NCI-H748 (cell line): ENCODE measurements at regions not wholly inside any gene's neighbourhood (a gene's known extent, or its start where the extent isn't known, plus 50 kb on each side); places are given as distances from the start of the nearest gene placed in this dataset.
"Not testable (repeated sequence)": the region's sequence is repeated elsewhere in the genome, so short reads cannot be mapped to it uniquely, and the experiment has no call there.

Experiments used
- DNase-seq: peaks from one replicate; lab custom pipeline; 2025; ENCODE audit not compliant: unreplicated experiment; lab: John Stamatoyannopoulos, UW

DNA sequence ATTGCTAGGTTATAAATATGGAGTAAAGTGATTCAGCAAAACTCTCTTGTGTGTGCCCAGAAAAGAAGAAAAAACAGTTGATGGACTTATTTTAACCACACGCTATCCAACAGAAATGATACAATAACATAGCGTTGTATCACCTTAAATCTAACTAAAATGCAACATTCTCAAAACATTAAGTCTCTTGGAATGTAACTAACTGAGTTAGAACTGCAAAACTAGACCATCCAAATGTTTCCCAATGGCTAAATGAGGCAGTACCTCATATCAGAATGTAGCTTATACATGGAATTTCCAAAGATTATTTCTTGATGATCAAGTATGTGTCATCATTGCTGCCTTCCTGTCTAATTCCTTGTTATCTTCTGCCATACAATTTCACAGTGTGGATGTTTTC, 187.9 kb downstream of the CNTN3 start:
- no peak for DNase-seq

DNA sequence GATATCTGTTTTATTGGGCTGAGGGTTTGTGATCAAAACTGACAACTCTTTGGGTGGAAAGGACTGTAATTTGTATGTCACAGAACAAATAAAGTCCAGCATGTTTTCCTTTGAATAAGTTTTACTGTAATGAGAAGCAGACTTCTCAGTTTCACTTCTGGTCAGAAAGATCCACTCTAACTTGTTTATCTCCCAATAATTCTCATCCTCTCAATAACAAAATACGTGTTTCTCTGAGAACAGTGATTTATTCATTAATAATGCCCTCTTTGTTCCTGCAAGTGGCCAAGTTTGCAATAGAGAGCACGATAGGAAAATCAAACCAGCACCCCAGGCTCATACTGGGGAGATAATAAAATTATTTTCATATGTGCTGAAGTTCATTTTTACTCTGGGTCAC, 190.6 kb downstream of the CNTN3 start:
- DNase-seq: no peak

GRCh38 chr3:74420538-74421124, 193.8 kb downstream of the CNTN3 start:
- no peak for DNase-seq

GRCh38 chr3:74415731-74416130, 198.7 kb downstream of the CNTN3 start:
- no peak for DNase-seq

DNA sequence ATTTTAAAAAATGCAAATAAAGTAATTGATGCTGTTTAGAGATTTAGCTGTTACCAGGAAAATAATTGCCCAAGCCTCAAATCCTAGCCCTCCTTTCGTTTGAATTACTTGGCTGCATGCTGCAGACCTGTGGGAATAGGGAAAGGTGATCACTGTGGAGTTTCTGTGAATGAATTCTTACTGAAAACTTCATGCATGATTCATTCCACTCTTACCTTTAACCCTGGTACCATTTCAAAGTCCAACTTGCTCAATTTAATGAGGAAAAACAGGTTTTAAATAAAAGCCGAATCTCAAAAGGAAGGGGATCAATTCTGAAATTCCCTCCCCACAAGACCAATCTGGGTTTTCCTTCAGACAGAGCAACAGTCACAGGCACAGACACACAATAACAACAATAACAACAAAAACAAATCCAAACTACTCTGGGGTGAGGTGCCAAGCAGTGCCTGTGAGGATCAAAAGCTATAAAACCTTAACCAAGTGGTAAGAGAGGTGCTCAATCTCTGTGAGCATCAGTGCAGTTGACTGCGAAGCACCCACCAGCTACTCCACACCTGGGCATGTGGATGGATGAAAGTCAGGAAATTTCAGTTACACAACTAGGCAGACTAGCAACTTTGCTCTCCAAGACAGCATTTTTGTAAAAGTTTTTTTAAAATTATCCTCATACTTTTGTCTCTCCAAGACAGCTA, 200.8 kb downstream of the CNTN3 start:
- DNase-seq: no peak

DNA sequence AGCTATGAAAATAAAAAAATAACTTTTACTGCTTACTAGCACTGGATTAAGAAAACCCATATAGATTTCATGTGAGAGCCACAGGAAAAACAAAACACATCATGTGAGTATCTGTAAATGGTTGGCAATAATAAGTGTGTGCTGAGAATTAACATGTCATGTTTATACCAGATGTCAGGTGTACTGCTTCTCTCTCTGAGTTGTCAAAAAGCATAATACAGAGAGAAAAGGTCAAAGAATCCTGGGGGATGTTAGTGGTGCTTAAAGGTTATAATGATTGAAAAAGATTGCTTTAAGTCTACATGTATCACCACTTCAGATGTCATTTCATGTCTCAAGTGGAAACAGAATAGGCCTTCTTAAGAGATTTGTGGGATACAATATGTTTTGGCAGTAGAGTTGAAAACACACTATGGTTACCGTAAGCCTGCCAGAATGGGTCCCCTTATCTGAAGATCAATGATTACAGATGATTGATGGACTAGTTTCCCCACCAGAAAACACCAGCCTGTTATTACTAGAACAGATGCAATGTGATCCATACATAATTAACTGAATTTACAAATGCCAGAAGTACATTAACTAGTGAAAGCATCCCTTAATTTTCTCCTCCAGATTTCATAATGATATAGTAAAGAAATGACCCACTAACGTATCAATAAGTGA, 204.1 kb downstream of the CNTN3 start:
- DNase-seq: no peak

- DNase-seq: no peak
Observed at GRCh38 chr3:74409066-74409465, 205.4 kb downstream of the CNTN3 start.

- no peak for DNase-seq
Observed at GRCh38 chr3:74403307-74403706, 211.2 kb downstream of the CNTN3 start.

DNA sequence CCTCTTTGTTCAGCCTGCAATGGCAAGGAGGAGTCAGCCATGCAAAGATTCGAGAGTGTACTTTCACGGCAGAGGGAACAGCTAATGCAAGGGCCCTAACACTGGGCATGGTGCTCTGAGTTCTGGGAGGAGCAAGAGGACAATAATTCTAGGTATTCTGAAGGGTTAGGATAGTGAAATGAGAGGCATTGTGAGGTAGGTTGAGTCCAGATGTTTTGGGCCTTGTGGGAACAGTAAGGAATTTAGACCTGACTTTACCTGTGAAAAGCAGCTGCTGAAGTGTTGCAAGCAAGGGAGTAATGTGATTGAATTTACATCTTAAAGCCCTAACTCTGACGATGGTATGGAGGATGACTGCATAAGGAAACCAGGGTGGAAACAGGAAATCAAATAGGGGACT, 211.6 kb downstream of the CNTN3 start:
- DNase-seq: no peak

- DNase-seq: peak; percentile 28
Observed at GRCh38 chr3:74393426-74393825, 221.0 kb downstream of the CNTN3 start.

GRCh38 chr3:74390121-74390877, 224.2 kb downstream of the CNTN3 start:
- no peak for DNase-seq

DNA sequence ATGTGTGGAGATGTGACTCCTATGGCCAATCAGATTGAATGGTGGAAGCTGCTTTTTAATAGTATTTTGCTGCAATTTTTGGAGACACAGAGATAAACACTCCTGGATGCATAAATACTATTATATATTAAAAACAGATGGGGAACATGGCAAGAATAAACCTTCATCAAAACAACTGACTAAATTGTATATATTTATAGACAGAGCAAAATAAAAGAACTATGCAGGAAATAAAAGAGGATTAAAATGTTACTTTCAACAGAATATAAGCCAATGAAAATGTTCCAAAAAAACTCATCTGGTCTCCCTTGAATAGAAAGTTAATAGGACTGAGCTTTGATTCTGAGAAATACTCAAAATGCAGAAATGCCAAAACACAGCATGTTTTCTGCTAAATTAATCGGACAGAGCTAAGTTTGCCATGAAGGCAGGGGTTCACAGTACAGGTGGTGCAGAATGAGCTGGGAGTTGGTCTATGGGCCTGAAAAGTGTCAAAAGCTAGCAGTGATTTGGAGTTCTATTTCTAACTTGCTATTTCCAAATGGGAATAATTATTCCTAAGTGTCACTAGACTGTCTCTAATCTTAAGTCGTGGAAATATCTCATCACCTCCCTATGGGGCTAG, 227.2 kb downstream of the CNTN3 start:
- no peak for DNase-seq

GRCh38 chr3:74384159-74384558, 230.3 kb downstream of the CNTN3 start:
- DNase-seq: no peak

- no peak for DNase-seq
Observed at GRCh38 chr3:74377669-74378068, 236.8 kb downstream of the CNTN3 start.

DNA sequence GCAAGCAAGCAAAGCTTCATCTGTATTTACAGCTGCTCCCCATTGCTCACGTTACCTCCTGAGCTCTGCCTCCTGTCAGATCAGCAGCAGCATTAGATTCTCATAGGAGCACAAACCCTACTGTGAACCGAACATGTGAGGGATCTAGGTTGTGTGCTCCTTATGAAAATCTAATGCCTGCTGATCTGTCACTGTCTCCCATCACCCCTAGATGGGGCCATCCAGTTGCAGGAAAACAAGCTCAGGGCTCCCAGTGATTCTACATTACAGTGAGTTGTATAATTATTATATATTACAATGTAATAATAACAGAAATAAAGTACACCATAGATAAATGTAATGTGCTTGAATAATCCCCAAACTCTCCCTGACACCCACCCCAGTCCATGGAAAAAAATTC, 238.1 kb downstream of the CNTN3 start:
- not testable (repeated sequence) for DNase-seq

DNA sequence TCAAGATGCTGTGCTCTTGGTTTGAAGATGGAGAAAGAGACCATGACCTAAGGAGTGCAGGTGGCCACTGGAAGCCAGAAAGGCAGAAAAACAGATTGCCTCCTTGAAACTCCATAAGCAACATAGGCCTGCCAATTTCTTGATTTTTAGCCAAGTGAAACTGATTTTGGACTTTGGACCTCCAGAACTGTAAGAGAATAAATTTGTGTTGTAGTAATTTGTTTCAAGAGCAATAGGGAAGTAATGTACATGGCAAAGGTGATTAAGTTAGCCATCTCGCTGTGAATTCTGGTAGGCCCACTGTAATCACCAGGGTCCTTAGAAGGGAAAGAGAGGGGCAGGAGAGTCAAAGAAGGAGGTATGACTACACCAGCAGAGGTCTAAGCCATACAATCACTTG, 238.8 kb downstream of the CNTN3 start:
- DNase-seq: no peak

GRCh38 chr3:74372743-74373142, 241.7 kb downstream of the CNTN3 start:
- DNase-seq: no peak

- no peak for DNase-seq
Observed at GRCh38 chr3:74370342-74370741, 244.1 kb downstream of the CNTN3 start.

DNA sequence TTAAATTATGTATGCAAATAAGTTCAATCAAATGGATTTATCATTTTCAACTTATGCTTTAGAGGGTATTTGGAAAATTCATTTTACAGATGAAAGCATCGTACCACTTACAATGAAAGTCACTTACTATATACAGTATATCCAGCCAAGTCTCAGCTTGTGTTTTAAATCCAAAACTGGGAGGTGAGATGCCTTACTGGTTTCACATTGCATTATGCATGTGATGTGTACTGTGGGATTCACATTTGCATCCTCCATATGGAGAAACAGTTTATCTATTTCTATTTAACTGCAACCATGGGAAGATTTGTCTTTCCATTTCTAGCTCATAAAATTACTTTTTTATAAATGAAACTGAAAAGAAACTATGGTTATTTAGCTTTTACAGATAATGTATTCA, 248.1 kb downstream of the CNTN3 start:
- DNase-seq: no peak

DNA sequence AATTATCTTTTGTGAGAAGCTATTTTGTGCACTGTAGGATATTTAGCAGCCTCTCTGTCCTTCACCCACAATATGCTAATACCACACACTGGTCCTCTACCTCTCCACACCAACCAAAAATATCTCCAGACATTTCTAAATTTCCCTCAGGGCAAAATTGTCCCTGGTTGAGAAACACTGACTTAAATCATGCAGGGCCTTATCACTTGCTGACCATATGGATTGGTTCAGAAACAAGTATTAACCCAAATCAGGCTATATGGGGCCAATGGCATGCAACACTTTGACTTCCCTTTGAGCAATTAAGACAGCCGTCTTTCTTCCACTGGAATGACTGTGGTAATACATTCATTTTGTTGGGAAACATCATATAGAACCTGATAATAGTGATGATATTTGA, 251.1 kb downstream of the CNTN3 start:
- DNase-seq: no peak

GRCh38 chr3:74360406-74360805, 254.1 kb downstream of the CNTN3 start:
- no peak for DNase-seq
